K562 (cell line): ENCODE measurements at regions not wholly inside any gene's neighbourhood (a gene's known extent, or its start where the extent isn't known, plus 50 kb on each side); places are given as distances from the start of the nearest gene placed in this dataset.
A peak's percentile ranks its signal among the peaks of the same experiment; 100 is the strongest.

Experiments used
- CBX2 ChIP-seq: fragments of 200-600 bp; sonication (generic); IDR thresholded peaks from one replicate; pipeline ENCODE4 v1.6.1; 2012; ENCODE audit warnings: mild to moderate bottlenecking, low read length, inconsistent platforms; ENCODE audit not compliant: insufficient read depth, poor library complexity, severe bottlenecking
- CEBPB ChIP-seq: fragments of 450-650 bp; IDR thresholded peaks from 2 replicates; pipeline ENCODE4 v1.6.1; 2016; ENCODE audit warnings: missing genetic modification characterization, missing compliant biosample characterization
- DDX20 ChIP-seq: fragments of 450-650 bp; IDR thresholded peaks from 2 replicates; pipeline ENCODE4 v1.6.1; 2016; ENCODE audit warnings: missing genetic modification characterization, low read depth, mild to moderate bottlenecking, missing compliant biosample characterization, moderate library complexity
- FOXP1 ChIP-seq: sonication (generic); formaldehyde crosslinking; IDR thresholded peaks from 2 replicates; pipeline ENCODE4 v1.8.0; 2022; ENCODE audit warnings: mild to moderate bottlenecking, missing genetic modification reagents
- KDM2B ChIP-seq: fragments of 250-450 bp; sonication (Bioruptor Pico); IDR thresholded peaks from 2 replicates; pipeline ENCODE4 v1.8.0; 2021; ENCODE audit warnings: mild to moderate bottlenecking, moderate library complexity
- L3MBTL2 ChIP-seq: fragments of 450-650 bp; IDR thresholded peaks from 2 replicates; pipeline ENCODE4 v1.6.1; 2016; ENCODE audit warnings: mild to moderate bottlenecking, moderate library complexity
- NCOA6 ChIP-seq: fragments of 450-650 bp; IDR thresholded peaks from 2 replicates; pipeline ENCODE4 v1.6.1; 2017; ENCODE audit warnings: mild to moderate bottlenecking
- NUFIP1 ChIP-seq: fragments of 450-650 bp; IDR thresholded peaks from 2 replicates; pipeline ENCODE4 v1.6.1; 2018; ENCODE audit not compliant: partially characterized antibody
- RAD51 ChIP-seq: fragments of 450-650 bp; IDR thresholded peaks from 2 replicates; pipeline ENCODE4 v1.7.1; 2016; ENCODE audit warnings: low read depth, mild to moderate bottlenecking, borderline replicate concordance
- RNF2 ChIP-seq: sonication (generic); IDR thresholded peaks from 2 replicates; pipeline ENCODE4 v1.6.1; 2016
- SAP30 ChIP-seq: fragments of 200-600 bp; sonication (generic); IDR thresholded peaks from 2 replicates; pipeline ENCODE4 v1.6.1; 2012; ENCODE audit warnings: borderline replicate concordance, low read depth, mild to moderate bottlenecking, moderate library complexity, low read length, control low read depth, inconsistent platforms; ENCODE audit not compliant: insufficient read depth, poor library complexity, severe bottlenecking
- SMARCC2 ChIP-seq: fragments of 450-650 bp; IDR thresholded peaks from 2 replicates; pipeline ENCODE4 v1.6.1; 2017; ENCODE audit warnings: antibody characterized with exemption, moderate library complexity, mild to moderate bottlenecking, low read depth
- STAG1 ChIP-seq: sonication (generic); formaldehyde crosslinking; IDR thresholded peaks from 2 replicates; pipeline ENCODE4 v1.5.0; 2020; ENCODE audit warnings: missing genetic modification reagents, borderline replicate concordance
- STAT5A ChIP-seq: IDR thresholded peaks from 2 replicates; pipeline ENCODE4 v1.6.1; 2012; ENCODE audit warnings: low read length, inconsistent platforms, borderline replicate concordance
- ZBED1 ChIP-seq: IDR thresholded peaks from 2 replicates; pipeline ENCODE4 v1.6.1; 2014
- ZNF12 ChIP-seq: sonication (generic); formaldehyde crosslinking; IDR thresholded peaks from 2 replicates; pipeline ENCODE4 v1.4.0; 2020; ENCODE audit warnings: mild to moderate bottlenecking, missing genetic modification reagents
- ZNF140 ChIP-seq: fragments of 250-450 bp; sonication (Bioruptor Pico); IDR thresholded peaks from 2 replicates; pipeline ENCODE4 v1.8.0; 2021; ENCODE audit warnings: moderate library complexity, mild to moderate bottlenecking, inconsistent platforms
- ZNF3 ChIP-seq: fragments of 250-450 bp; sonication (Bioruptor Pico); IDR thresholded peaks from 2 replicates; pipeline ENCODE4 v1.5.0; 2021; ENCODE audit warnings: mild to moderate bottlenecking, moderate library complexity
- ZNF311 ChIP-seq: fragments of 250-450 bp; sonication (Bioruptor Pico); IDR thresholded peaks from 2 replicates; pipeline ENCODE4 v1.4.0; 2020; ENCODE audit warnings: mild to moderate bottlenecking, moderate library complexity
- ZNF395 ChIP-seq: fragments of 200-800 bp; sonication (Bioruptor generic); IDR thresholded peaks from 2 replicates; pipeline ENCODE4 v1.6.1; 2017; ENCODE audit warnings: missing genetic modification characterization, missing compliant biosample characterization
- ZNF431 ChIP-seq: sonication (generic); formaldehyde crosslinking; IDR thresholded peaks from 2 replicates; pipeline ENCODE4 v1.8.0; 2022; ENCODE audit warnings: mild to moderate bottlenecking, missing genetic modification reagents
- TF ChIP-seq, protein P1 (sequence below): sonication (generic); formaldehyde crosslinking; IDR thresholded peaks from 2 replicates; pipeline ENCODE4 v1.9.0; 2022; ENCODE audit warnings: mild to moderate bottlenecking, missing genetic modification reagents
- TF ChIP-seq, protein P2 (sequence below): sonication (generic); formaldehyde crosslinking; IDR thresholded peaks from 2 replicates; pipeline ENCODE4 v1.8.0; 2022; ENCODE audit warnings: missing genetic modification reagents, mild to moderate bottlenecking, moderate library complexity, borderline replicate concordance
- TF ChIP-seq, protein P3 (sequence below): sonication (generic); IDR thresholded peaks from 2 replicates; pipeline ENCODE4 v1.6.1; 2016
- TF ChIP-seq, protein P4 (sequence below): sonication (generic); formaldehyde crosslinking; IDR thresholded peaks from 2 replicates; pipeline ENCODE4 v1.9.0; 2022; ENCODE audit warnings: mild to moderate bottlenecking, missing genetic modification reagents

GRCh38 chr12:127987199-127987901 lies 279.6 kb upstream of the TMEM132C start (continued):
- TF ChIP-seq, protein P1, sequence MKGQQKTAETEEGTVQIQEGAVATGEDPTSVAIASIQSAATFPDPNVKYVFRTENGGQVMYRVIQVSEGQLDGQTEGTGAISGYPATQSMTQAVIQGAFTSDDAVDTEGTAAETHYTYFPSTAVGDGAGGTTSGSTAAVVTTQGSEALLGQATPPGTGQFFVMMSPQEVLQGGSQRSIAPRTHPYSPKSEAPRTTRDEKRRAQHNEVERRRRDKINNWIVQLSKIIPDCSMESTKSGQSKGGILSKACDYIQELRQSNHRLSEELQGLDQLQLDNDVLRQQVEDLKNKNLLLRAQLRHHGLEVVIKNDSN = peak; percentile 80
- TF ChIP-seq CBX2 = no peak
- TF ChIP-seq RAD51 = peak; percentile 12; the same call in 1 of the 2 replicates
- TF ChIP-seq CEBPB = no peak
- no peak for TF ChIP-seq SMARCC2
- TF ChIP-seq, protein P2, sequence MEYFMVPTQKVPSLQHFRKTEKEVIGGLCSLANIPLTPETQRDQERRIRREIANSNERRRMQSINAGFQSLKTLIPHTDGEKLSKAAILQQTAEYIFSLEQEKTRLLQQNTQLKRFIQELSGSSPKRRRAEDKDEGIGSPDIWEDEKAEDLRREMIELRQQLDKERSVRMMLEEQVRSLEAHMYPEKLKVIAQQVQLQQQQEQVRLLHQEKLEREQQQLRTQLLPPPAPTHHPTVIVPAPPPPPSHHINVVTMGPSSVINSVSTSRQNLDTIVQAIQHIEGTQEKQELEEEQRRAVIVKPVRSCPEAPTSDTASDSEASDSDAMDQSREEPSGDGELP = 0 out of 2 replicates have a peak, but pooled peaks have one; percentile 18
- TF ChIP-seq, protein P3, sequence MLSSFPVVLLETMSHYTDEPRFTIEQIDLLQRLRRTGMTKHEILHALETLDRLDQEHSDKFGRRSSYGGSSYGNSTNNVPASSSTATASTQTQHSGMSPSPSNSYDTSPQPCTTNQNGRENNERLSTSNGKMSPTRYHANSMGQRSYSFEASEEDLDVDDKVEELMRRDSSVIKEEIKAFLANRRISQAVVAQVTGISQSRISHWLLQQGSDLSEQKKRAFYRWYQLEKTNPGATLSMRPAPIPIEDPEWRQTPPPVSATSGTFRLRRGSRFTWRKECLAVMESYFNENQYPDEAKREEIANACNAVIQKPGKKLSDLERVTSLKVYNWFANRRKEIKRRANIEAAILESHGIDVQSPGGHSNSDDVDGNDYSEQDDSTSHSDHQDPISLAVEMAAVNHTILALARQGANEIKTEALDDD = no peak
- TF ChIP-seq, protein P4, sequence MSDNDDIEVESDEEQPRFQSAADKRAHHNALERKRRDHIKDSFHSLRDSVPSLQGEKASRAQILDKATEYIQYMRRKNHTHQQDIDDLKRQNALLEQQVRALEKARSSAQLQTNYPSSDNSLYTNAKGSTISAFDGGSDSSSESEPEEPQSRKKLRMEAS (CRISPR knock-in tag) = 0 out of 2 replicates have a peak, but pooled peaks have one; percentile 34
- no peak for TF ChIP-seq ZNF140 (CRISPR knock-in tag)
- no peak for TF ChIP-seq KDM2B (CRISPR knock-in tag)
- TF ChIP-seq ZNF395 (CRISPR knock-in tag) = no peak
- TF ChIP-seq ZBED1 = no peak
- TF ChIP-seq STAT5A = no peak
- 0 out of 2 replicates have a peak, but pooled peaks have one; percentile 26 for TF ChIP-seq ZNF311 (CRISPR knock-in tag)
- TF ChIP-seq ZNF3 = no peak
- no peak for TF ChIP-seq NUFIP1
- no peak for TF ChIP-seq SAP30
- no peak for TF ChIP-seq RNF2
- TF ChIP-seq ZNF12 = no peak
- no peak for TF ChIP-seq STAG1 (CRISPR knock-in tag)
- no peak for TF ChIP-seq NCOA6
- TF ChIP-seq DDX20 (tag) = no peak
- no peak for TF ChIP-seq L3MBTL2
- TF ChIP-seq FOXP1 (CRISPR knock-in tag) = no peak
- TF ChIP-seq ZNF431 (CRISPR knock-in tag) = no peak
